Epithelial cell of esophagus (primary cell): ENCODE measurements at regions not wholly inside any gene's neighbourhood (a gene's known extent, or its start where the extent isn't known, plus 50 kb on each side); places are given as distances from the start of the nearest gene placed in this dataset.
A peak's percentile ranks its signal among the peaks of the same experiment; 100 is the strongest.

ENCODE experiments used
- DNase-seq: peaks from one replicate; pipeline ENCODE4 v3.0.0; 2010; ENCODE audit warnings: low read depth
- H3K4me3 ChIP-seq: 2 replicates; pipeline ENCODE4 v1.5.1; 2011; ENCODE audit warnings: mild to moderate bottlenecking, low read length, control low read depth
- TF ChIP-seq, protein P1 (sequence below): IDR thresholded peaks from 2 replicates; pipeline ENCODE4 v1.5.1; 2011; ENCODE audit warnings: low read depth, mild to moderate bottlenecking, low read length, control low read depth, inconsistent platforms; ENCODE audit not compliant: insufficient read depth; ENCODE audit errors: missing control alignments

DNA sequence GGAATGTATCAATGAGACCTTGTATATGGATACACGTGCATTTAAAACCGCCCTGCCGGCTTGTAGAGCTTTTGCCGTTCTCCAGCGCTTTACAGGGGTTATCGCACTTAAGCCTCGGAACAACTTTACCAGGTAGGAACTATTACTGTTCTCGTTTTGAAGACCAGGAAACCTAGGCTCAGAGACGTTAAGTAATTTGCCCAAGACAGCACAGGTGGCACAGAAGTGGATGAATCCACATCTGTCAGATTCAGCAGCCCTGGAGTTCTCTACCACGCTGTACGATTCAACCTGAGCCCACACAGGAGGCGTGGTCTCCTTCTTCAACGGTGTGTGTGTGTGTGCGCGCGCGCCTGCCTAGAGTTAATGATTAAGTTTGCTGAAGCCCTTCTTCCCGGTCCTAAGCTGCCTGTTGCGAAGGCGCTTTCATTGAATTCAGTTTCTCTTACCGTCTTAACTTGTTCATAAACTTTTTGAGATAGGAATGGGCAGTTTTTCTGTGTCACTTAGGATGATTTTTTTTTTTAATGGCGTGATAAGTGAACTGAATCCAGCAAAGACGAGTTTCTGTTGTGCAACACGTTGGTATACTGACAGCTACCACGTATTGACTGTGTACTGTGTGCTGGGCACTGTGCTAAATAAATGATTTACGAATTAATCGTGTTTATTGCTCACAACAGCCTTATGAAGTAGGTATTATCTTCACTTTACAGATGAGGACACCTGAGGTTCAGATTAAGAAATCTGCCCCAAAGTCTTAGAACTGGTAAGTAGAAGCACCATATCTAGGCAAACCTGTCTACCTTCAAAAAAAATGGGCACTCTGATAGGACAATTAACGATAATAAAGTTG is 67.4 kb downstream of the KCNRG start:
- peak overlapping the region; percentile 51 for H3K4me3 ChIP-seq
- peak; percentile 92 for DNase-seq
- TF ChIP-seq, protein P1, sequence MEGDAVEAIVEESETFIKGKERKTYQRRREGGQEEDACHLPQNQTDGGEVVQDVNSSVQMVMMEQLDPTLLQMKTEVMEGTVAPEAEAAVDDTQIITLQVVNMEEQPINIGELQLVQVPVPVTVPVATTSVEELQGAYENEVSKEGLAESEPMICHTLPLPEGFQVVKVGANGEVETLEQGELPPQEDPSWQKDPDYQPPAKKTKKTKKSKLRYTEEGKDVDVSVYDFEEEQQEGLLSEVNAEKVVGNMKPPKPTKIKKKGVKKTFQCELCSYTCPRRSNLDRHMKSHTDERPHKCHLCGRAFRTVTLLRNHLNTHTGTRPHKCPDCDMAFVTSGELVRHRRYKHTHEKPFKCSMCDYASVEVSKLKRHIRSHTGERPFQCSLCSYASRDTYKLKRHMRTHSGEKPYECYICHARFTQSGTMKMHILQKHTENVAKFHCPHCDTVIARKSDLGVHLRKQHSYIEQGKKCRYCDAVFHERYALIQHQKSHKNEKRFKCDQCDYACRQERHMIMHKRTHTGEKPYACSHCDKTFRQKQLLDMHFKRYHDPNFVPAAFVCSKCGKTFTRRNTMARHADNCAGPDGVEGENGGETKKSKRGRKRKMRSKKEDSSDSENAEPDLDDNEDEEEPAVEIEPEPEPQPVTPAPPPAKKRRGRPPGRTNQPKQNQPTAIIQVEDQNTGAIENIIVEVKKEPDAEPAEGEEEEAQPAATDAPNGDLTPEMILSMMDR: no peak

DNA sequence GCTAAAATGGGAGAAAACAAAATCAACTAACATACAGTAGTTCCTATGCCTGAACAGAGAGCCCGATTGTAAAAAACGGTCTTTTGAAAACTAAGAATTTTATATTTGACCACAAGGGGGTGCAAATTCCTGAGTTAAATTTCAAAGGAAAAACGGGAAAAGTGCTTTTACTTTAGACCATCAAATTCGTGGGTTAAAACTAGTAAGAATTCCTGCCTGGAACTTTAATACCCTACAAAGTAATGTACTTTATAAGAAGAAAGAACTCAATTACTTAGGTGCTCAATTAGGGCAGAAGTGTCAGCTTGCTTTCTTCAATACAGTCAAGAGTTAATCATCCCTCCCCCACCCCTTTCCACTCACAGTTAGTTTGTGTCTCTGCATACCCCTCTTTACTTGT is 69.8 kb downstream of the KCNRG start:
- TF ChIP-seq, protein P1: peak; percentile 39
- no peak overlapping the region for H3K4me3 ChIP-seq
- peak; percentile 49 for DNase-seq

DNA sequence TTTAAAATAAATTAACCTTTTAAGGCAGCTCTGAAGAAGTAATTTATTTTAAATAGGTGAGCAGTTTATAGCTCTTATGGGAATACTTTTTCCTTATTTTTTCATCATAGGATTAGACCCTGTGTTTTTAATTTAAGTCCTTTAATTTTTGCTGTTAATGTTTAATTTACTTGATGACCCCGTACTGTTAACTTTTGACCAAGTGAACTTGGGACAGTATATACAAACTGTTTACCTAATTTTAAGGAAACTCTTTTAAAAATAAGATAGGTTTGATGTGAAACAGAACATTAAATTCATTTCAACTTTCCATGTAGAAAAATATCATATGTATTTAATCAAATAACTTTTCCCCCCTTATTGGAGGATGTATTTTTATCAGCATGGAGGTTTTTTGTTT is 74.4 kb downstream of the KCNRG start:
- TF ChIP-seq, protein P1: no peak
- H3K4me3 ChIP-seq: no peak overlapping the region
- DNase-seq: no peak

DNA sequence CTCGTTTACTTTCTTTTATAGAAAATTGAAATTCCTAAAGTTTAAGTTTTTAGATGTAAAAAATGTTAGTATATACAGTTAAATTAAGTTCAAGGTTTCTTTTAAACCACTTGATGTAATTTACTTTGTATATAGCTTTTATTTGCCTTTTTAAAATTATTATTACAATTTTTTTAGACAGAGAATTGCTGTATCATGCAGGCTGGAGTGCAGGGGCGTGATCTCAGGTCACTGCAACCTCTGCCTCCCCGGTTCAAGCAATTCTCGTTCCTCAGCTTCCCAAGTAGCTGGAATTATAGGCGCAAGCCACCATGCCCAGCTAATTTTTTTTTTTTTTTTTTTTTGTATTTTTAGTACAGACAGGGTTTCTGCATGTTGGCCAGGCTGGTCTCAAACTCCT is 75.0 kb downstream of the KCNRG start:
- DNase-seq: no peak
- H3K4me3 ChIP-seq: no peak overlapping the region
- TF ChIP-seq, protein P1: no peak

DNA sequence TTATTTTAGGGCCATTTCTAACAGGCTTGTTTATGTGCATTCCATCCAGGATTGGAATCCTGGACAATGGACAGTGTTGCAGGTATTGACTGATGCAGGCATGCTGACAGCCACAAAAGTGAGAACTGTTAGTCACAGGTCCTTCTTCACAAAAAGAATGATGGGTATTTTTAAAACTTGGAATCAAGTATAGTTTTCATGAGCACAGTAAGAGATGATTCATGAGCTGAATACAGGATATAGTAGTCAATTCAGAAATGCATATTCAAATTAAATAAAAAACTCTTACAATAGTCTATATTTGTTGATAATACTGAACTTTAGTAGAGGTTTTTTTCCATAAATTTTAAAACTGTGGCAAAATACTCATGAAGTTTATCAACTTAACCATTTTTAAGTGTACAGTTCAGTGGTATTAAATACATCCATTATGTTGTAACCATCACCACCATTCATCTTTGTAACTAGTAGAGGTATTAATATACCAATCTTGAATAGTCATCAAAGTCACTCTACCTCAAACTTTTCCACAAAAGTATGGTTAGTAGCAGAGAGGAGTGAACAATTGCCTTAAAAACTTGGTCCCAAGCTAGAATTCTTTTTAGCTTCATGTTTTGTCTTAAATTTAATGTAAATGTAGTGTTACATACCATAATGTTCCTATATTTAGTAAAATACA is 79.5 kb downstream of the KCNRG start:
- DNase-seq: peak; percentile 57
- TF ChIP-seq, protein P1: no peak
- H3K4me3 ChIP-seq: no peak overlapping the region

DNA sequence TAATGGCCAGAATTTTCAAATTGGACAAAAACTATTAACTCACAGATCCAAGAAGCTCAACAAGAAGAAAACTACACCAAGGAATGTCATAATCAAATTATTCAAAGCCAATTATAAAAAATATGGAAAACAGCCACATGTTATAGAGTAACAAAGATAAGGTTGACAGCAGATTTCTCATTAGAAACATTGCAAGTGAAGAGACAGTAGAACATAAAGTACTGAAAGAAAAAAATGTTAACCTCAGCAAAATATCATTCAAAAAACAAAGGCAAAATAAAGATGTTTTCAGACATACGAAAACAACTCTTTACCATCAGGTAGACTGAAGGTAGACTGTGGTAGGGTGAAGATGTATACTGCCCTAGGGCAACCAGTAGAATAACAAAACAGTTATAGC is 83.4 kb downstream of the KCNRG start:
- no peak for DNase-seq
- no peak overlapping the region for H3K4me3 ChIP-seq
- TF ChIP-seq, protein P1: no peak

DNA sequence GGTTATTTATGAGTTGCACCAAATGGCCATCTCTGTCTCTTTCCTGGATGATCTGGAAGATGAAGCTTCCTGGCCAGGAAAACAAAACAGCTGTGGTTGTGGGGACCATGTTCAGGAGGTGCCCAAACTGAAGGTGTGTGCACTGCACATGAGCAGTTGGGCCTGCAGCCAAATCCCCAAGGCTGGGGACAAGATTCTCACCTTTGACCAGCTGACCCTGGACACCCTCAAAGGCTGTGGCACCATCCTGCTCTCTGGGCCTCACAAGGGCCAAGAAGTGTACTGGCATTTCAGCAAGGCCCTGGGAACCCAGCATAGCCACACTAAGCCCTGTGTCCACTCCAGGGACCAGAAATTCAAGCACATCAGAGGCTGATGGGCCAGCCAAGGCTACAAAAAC is 84.2 kb downstream of the KCNRG start:
- TF ChIP-seq, protein P1: no peak
- H3K4me3 ChIP-seq: no peak overlapping the region
- no peak for DNase-seq
